Spleen (tissue), 7 donors: ENCODE measurements at regions not wholly inside any gene's neighbourhood (a gene's known extent, or its start where the extent isn't known, plus 50 kb on each side); places are given as distances from the start of the nearest gene placed in this dataset.

Experiments used
- POLR2A ChIP-seq, 3 donors: fragments of 450-650 bp; IDR thresholded peaks; one replicate each; pipeline ENCODE4 v1.5.1; 2017; ENCODE audit warnings: antibody characterized with exemption in 3 of 3, mild to moderate bottlenecking in 1 of 3
- TF ChIP-seq, protein P1 (sequence below), 11 experiments: fragments of 200-600 bp in 7 of 11; fragments of 450-650 bp in 4 of 11; sonication (generic) in 4 of 11; IDR thresholded peaks in 8 of 11; conservative IDR thresholded peaks in 3 of 11; 1 replicate in 7 of 11; 2 replicates in 4 of 11; pipeline versions ENCODE4 v1.4.0 to v1.8.0; 2016 to 2021; ENCODE audit warnings: antibody characterized with exemption in 11 of 11, inconsistent platforms in 4 of 11, mild to moderate bottlenecking in 1 of 11
- donor health status: DM: no; HTN: no; CAD: no; lungs with moderate emphysema.
- donor health status: DM: no; HTN: no; CAD: no.
- donor health status: DM: no; HTN: no; CAD: no.

DNA sequence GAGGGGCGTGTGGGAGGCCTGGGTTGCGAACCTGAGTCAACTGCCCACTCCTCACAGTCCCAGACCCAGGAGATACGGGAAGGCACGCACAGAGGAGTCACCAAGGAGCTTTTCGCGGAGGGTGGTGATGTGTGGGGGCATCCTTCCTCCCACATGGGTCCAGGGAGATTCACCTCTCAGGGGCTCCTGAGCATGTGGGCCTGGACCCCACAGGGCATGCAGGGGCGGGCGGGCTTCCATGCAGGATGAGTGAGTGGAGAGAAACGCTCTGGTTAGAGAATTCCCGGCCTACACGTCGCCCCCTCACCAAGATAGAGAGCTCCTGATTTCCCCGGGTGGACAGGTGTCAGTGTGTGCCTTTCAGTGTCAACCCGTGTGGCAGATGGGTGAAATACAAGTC is 641.7 kb upstream of the FZD8 start:
- TF ChIP-seq, protein P1, sequence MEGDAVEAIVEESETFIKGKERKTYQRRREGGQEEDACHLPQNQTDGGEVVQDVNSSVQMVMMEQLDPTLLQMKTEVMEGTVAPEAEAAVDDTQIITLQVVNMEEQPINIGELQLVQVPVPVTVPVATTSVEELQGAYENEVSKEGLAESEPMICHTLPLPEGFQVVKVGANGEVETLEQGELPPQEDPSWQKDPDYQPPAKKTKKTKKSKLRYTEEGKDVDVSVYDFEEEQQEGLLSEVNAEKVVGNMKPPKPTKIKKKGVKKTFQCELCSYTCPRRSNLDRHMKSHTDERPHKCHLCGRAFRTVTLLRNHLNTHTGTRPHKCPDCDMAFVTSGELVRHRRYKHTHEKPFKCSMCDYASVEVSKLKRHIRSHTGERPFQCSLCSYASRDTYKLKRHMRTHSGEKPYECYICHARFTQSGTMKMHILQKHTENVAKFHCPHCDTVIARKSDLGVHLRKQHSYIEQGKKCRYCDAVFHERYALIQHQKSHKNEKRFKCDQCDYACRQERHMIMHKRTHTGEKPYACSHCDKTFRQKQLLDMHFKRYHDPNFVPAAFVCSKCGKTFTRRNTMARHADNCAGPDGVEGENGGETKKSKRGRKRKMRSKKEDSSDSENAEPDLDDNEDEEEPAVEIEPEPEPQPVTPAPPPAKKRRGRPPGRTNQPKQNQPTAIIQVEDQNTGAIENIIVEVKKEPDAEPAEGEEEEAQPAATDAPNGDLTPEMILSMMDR (IDR thresholded peaks at IDR 0.05 in 8 of 11, conservative IDR thresholded peaks at IDR 0.05 in 3 of 11), result no peak
- TF ChIP-seq POLR2A (IDR thresholded peaks at IDR 0.05), result no peak
